SK-N-SH treated with all-trans-retinoic acid at 6 μM for 48 hours (cell line): ENCODE measurements at regions not wholly inside any gene's neighbourhood (a gene's known extent, or its start where the extent isn't known, plus 50 kb on each side); places are given as distances from the start of the nearest gene placed in this dataset.

Experiments
- ARNTL ChIP-seq: fragments of 450-650 bp; formaldehyde crosslinking; IDR thresholded peaks from 2 replicates; pipeline ENCODE4 v1.5.0; 2020; ENCODE audit warnings: low read depth, mild to moderate bottlenecking, moderate library complexity, borderline replicate concordance
- BACH2 ChIP-seq: fragments of 250-450 bp; sonication (Bioruptor Pico); IDR thresholded peaks from 2 replicates; pipeline ENCODE4 v1.9.0; 2021; ENCODE audit warnings: mild to moderate bottlenecking, borderline replicate concordance
- ESRRG ChIP-seq: fragments of 250-450 bp; sonication (Bioruptor Pico); IDR thresholded peaks from 2 replicates; pipeline ENCODE4 v1.6.1; 2021; ENCODE audit warnings: mild to moderate bottlenecking
- GLIS3 ChIP-seq: fragments of 250-450 bp; sonication (Bioruptor Pico); IDR thresholded peaks from 2 replicates; pipeline ENCODE4 v1.5.0; 2020; ENCODE audit warnings: mild to moderate bottlenecking, moderate library complexity
- OSR1 ChIP-seq: fragments of 250-450 bp; sonication (Bioruptor Pico); IDR thresholded peaks from 2 replicates; pipeline ENCODE4 v1.8.0; 2022; ENCODE audit warnings: moderate library complexity, mild to moderate bottlenecking, inconsistent platforms
- PPARA ChIP-seq: fragments of 250-450 bp; sonication (Bioruptor Pico); IDR thresholded peaks from 2 replicates; pipeline ENCODE4 v1.5.0; 2020; ENCODE audit warnings: mild to moderate bottlenecking, borderline replicate concordance
- RARB ChIP-seq: fragments of 250-450 bp; sonication (Bioruptor Pico); IDR thresholded peaks from 2 replicates; pipeline ENCODE4 v1.8.0; 2021; ENCODE audit warnings: mild to moderate bottlenecking, moderate library complexity
- TOX ChIP-seq: fragments of 250-450 bp; sonication (Bioruptor Pico); IDR thresholded peaks from 2 replicates; pipeline ENCODE4 v1.8.0; 2021; ENCODE audit warnings: mild to moderate bottlenecking, moderate library complexity, borderline replicate concordance
- ZC3H10 ChIP-seq: fragments of 250-450 bp; sonication (Bioruptor Pico); IDR thresholded peaks from 2 replicates; pipeline ENCODE4 v1.5.1; 2021; ENCODE audit warnings: mild to moderate bottlenecking, moderate library complexity
- ZFP30 ChIP-seq: fragments of 450-650 bp; formaldehyde crosslinking; IDR thresholded peaks from 2 replicates; pipeline ENCODE4 v1.5.0; 2022; ENCODE audit warnings: mild to moderate bottlenecking, moderate library complexity
- TF ChIP-seq, protein P1 (sequence below): fragments of 250-450 bp; sonication (Bioruptor Pico); IDR thresholded peaks from 2 replicates; pipeline ENCODE4 v1.5.0; 2020; ENCODE audit warnings: mild to moderate bottlenecking, moderate library complexity
- TF ChIP-seq, protein P2 (sequence below): fragments of 250-450 bp; sonication (Bioruptor Pico); IDR thresholded peaks from 2 replicates; pipeline ENCODE4 v1.8.0; 2020; ENCODE audit warnings: mild to moderate bottlenecking, moderate library complexity, borderline replicate concordance
- TF ChIP-seq, protein P3 (sequence below): fragments of 250-450 bp; sonication (Bioruptor Pico); IDR thresholded peaks from 2 replicates; pipeline ENCODE4 v1.5.1; 2020; ENCODE audit warnings: low read depth, mild to moderate bottlenecking, moderate library complexity

DNA sequence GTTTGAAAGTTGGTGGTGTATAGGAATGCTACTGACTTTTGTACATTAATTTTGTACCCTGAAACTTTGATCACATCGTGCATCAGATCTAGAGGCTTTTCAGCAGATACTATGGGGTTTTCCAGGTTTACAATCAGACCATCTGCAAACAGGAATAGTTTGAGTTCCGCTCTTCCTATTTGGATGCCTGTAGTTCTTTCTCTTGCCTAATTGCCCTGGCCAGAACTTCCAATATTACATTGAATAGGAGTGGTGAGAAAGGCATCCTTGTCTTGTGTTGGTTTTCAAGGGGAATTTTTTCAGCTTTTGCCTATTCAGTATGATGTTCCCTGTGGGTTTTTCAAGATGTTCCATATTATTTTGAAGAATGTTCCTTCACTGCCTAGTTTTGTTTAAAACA lies 633.5 kb downstream of the KCNJ3 start:
- TF ChIP-seq BACH2 (CRISPR knock-in tag) (no peak), ESRRG (CRISPR knock-in tag) (no peak), OSR1 (CRISPR knock-in tag) (no peak), PPARA (CRISPR knock-in tag) (no peak), TOX (CRISPR knock-in tag) (no peak), ZFP30 (no peak), GLIS3 (CRISPR knock-in tag) (no peak), ZC3H10 (CRISPR knock-in tag) (no peak), ARNTL (no peak), RARB (CRISPR knock-in tag) (no peak)
- TF ChIP-seq, protein P1, sequence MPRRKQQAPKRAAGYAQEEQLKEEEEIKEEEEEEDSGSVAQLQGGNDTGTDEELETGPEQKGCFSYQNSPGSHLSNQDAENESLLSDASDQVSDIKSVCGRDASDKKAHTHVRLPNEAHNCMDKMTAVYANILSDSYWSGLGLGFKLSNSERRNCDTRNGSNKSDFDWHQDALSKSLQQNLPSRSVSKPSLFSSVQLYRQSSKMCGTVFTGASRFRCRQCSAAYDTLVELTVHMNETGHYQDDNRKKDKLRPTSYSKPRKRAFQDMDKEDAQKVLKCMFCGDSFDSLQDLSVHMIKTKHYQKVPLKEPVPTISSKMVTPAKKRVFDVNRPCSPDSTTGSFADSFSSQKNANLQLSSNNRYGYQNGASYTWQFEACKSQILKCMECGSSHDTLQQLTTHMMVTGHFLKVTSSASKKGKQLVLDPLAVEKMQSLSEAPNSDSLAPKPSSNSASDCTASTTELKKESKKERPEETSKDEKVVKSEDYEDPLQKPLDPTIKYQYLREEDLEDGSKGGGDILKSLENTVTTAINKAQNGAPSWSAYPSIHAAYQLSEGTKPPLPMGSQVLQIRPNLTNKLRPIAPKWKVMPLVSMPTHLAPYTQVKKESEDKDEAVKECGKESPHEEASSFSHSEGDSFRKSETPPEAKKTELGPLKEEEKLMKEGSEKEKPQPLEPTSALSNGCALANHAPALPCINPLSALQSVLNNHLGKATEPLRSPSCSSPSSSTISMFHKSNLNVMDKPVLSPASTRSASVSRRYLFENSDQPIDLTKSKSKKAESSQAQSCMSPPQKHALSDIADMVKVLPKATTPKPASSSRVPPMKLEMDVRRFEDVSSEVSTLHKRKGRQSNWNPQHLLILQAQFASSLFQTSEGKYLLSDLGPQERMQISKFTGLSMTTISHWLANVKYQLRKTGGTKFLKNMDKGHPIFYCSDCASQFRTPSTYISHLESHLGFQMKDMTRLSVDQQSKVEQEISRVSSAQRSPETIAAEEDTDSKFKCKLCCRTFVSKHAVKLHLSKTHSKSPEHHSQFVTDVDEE (CRISPR knock-in tag): no peak
- TF ChIP-seq, protein P2, sequence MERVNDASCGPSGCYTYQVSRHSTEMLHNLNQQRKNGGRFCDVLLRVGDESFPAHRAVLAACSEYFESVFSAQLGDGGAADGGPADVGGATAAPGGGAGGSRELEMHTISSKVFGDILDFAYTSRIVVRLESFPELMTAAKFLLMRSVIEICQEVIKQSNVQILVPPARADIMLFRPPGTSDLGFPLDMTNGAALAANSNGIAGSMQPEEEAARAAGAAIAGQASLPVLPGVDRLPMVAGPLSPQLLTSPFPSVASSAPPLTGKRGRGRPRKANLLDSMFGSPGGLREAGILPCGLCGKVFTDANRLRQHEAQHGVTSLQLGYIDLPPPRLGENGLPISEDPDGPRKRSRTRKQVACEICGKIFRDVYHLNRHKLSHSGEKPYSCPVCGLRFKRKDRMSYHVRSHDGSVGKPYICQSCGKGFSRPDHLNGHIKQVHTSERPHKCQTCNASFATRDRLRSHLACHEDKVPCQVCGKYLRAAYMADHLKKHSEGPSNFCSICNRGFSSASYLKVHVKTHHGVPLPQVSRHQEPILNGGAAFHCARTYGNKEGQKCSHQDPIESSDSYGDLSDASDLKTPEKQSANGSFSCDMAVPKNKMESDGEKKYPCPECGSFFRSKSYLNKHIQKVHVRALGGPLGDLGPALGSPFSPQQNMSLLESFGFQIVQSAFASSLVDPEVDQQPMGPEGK: no peak
- TF ChIP-seq, protein P3, sequence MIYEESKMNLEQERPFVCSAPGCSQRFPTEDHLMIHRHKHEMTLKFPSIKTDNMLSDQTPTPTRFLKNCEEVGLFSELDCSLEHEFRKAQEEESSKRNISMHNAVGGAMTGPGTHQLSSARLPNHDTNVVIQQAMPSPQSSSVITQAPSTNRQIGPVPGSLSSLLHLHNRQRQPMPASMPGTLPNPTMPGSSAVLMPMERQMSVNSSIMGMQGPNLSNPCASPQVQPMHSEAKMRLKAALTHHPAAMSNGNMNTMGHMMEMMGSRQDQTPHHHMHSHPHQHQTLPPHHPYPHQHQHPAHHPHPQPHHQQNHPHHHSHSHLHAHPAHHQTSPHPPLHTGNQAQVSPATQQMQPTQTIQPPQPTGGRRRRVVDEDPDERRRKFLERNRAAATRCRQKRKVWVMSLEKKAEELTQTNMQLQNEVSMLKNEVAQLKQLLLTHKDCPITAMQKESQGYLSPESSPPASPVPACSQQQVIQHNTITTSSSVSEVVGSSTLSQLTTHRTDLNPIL (CRISPR knock-in tag): no peak
